ENCODE measurements at regions not wholly inside any gene's neighbourhood (a gene's known extent, or its start where the extent isn't known, plus 50 kb on each side); places are given as distances from the start of the nearest gene placed in this dataset.

GRCh38 chr11:111006227-111006626 lies 239.3 kb upstream of the POU2AF2 start:
- TF ChIP-seq SMAD3 (CRISPR knock-in tag; IDR thresholded peaks at IDR 0.05; ENCODE audit: borderline replicate concordance) (no peak), JUN (CRISPR knock-in tag; IDR thresholded peaks at IDR 0.05) (no peak), CTCF (IDR thresholded peaks at IDR 0.05) (no peak), ZNF423 (CRISPR knock-in tag; IDR thresholded peaks at IDR 0.05) (no peak)
